ENCODE measurements at regions not wholly inside any gene's neighbourhood (a gene's known extent, or its start where the extent isn't known, plus 50 kb on each side); places are given as distances from the start of the nearest gene placed in this dataset.
"Not testable (repeated sequence)": the region's sequence is repeated elsewhere in the genome, so short reads cannot be mapped to it uniquely, and the experiment has no call there.

DNA sequence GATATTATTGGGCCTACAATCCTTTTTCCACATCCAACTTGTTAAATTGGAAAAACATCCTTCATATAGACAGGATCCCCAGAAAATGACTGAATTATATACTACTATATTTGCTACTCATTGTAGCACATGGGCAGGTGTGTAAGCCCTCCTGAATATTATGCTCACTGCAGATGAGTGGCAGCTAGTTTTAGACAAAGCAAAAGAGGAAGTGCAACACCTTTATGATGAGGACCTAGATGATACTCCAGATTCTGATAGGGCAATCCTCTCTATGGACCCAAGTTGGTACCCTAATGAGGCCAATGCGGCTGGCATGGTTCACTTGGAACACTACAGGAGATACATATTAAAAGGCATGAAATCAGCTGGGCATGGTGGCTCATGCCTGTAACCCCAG lies 119.1 kb upstream of the PLCL2 start:
- no peak for DNase-seq
- H3K4me3 Mint-ChIP-seq: no peak overlapping the region
- H3K36me3 Mint-ChIP-seq (ENCODE audit: low read depth): no peaks in the 10 kb centered on the region
- no peaks in the 10 kb centered on the region for H3K4me1 Mint-ChIP-seq
- no peaks in the 10 kb centered on the region for H3K27me3 Mint-ChIP-seq
- ChIA-PET POLR2A (interaction anchor here (0.6 kb wide), 1 partner anchor 159 kb away, joined by 3 read pairs; no protein-coding TSS in a partner anchor), CTCF (no interaction called here)
- H3K27ac Mint-ChIP-seq: no peak overlapping the region
- H3K9me3 Mint-ChIP-seq: peaks cover 2% of the 10 kb centered on the region

DNA sequence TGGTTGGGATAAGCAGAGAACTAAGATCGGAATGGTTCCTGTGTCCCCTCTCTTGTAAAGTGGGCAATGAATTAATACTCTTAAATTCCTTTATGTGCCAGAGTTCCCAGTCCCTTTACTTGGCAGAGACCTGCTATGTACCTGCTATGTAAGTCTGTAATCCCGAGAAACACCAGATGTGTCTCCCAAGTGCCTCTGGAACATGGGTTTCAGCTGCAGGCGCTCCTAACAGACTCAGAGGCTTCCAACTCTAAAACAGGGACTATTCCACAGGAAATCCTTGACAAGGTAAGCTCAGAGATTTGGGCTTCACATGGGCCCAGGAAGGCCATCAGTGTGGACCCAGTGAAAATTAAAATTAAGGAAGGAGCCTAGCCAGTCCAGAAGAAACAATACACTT lies 117.7 kb upstream of the PLCL2 start:
- no peak for DNase-seq
- no peaks in the 10 kb centered on the region for H3K27me3 Mint-ChIP-seq
- no peaks in the 10 kb centered on the region for H3K9me3 Mint-ChIP-seq
- no peaks in the 10 kb centered on the region for H3K4me1 Mint-ChIP-seq
- POLR2A ChIA-PET: no interaction called here
- H3K4me3 Mint-ChIP-seq: no peak overlapping the region
- H3K36me3 Mint-ChIP-seq (ENCODE audit: low read depth): no peaks in the 10 kb centered on the region
- CTCF ChIA-PET: interaction anchor here (0.6 kb wide), 1 partner anchor 448 kb away, joined by 3 read pairs; no protein-coding TSS in a partner anchor
- H3K27ac Mint-ChIP-seq: no peak overlapping the region

DNA sequence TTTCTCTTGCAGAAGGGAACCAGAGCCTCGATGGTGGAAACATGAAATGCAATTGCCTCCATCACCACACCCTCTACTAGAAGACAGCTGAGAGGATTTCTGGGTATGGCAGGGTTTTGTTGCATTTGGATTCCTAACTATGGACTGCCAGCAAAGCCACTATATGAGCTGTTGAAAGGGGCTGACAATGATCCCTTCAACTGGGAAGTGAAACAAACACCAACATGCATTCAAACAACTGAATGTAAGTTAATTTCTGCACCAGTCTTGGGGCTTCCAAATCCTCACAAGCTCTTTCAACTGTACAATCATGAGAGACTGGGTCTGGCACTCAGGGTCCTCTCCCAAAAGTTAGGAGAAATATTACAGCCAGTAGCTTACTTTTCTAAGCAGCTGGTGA lies 116.7 kb upstream of the PLCL2 start:
- CTCF ChIA-PET: no interaction called here
- POLR2A ChIA-PET: no interaction called here
- H3K36me3 Mint-ChIP-seq (ENCODE audit: low read depth): no peaks in the 10 kb centered on the region
- H3K27me3 Mint-ChIP-seq: no peaks in the 10 kb centered on the region
- no peak for DNase-seq
- peaks cover 3% of the 10 kb centered on the region for H3K4me1 Mint-ChIP-seq
- H3K4me3 Mint-ChIP-seq: no peak overlapping the region
- H3K9me3 Mint-ChIP-seq: no peaks in the 10 kb centered on the region
- no peak overlapping the region for H3K27ac Mint-ChIP-seq

DNA sequence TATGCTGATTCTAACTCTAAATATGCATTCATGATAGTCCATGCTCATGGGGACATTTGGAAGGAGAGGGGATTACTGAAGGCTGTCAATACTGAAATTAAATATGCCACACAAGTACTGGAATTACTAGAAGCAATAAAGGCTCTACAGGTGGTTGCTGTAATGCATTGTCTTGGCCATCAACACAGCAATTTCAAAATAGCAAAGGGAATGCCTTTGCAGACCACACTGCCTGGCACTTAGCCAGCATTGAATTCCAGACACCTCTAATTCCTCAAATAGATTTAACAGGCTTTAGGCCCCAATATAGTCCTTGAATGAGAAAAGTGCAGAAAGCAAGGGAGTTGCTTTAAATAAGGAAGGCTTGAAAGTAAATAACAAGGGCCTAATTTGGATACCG lies 115.8 kb upstream of the PLCL2 start:
- peaks cover 5% of the 10 kb centered on the region for H3K4me1 Mint-ChIP-seq
- H3K4me3 Mint-ChIP-seq: no peak overlapping the region
- no peak overlapping the region for H3K27ac Mint-ChIP-seq
- no peaks in the 10 kb centered on the region for H3K27me3 Mint-ChIP-seq
- CTCF ChIA-PET: no interaction called here
- POLR2A ChIA-PET: no interaction called here
- no peaks in the 10 kb centered on the region for H3K36me3 Mint-ChIP-seq (ENCODE audit: low read depth)
- H3K9me3 Mint-ChIP-seq: no peaks in the 10 kb centered on the region
- no peak for DNase-seq

- Mint-ChIP-seq H3K27ac (no peak overlapping the region), H3K4me1 (peaks cover 7% of the 10 kb centered on the region), H3K9me3 (no peaks in the 10 kb centered on the region), H3K4me3 (no peak overlapping the region), H3K36me3 (ENCODE audit: low read depth) (no peaks in the 10 kb centered on the region), H3K27me3 (no peaks in the 10 kb centered on the region)
- ChIA-PET POLR2A (no interaction called here), CTCF (no interaction called here)
- no peak for DNase-seq
These were observed 115.2 kb upstream of the PLCL2 start for GRCh38 chr3:16769525-16769924.

- peaks cover 2% of the 10 kb centered on the region for H3K27me3 Mint-ChIP-seq
- CTCF ChIA-PET: no interaction called here
- H3K27ac Mint-ChIP-seq: no peak overlapping the region
- no peaks in the 10 kb centered on the region for H3K36me3 Mint-ChIP-seq (ENCODE audit: low read depth)
- H3K4me3 Mint-ChIP-seq: no peak overlapping the region
- H3K4me1 Mint-ChIP-seq: peaks cover 10% of the 10 kb centered on the region
- no peak for DNase-seq
- POLR2A ChIA-PET: no interaction called here
- H3K9me3 Mint-ChIP-seq: no peaks in the 10 kb centered on the region
These were observed 114.7 kb upstream of the PLCL2 start for GRCh38 chr3:16770021-16770420.

- peaks cover 6% of the 10 kb centered on the region for H3K27me3 Mint-ChIP-seq
- POLR2A ChIA-PET: no interaction called here
These were observed 114.0 kb upstream of the PLCL2 start for GRCh38 chr3:16770792-16771191.

DNA sequence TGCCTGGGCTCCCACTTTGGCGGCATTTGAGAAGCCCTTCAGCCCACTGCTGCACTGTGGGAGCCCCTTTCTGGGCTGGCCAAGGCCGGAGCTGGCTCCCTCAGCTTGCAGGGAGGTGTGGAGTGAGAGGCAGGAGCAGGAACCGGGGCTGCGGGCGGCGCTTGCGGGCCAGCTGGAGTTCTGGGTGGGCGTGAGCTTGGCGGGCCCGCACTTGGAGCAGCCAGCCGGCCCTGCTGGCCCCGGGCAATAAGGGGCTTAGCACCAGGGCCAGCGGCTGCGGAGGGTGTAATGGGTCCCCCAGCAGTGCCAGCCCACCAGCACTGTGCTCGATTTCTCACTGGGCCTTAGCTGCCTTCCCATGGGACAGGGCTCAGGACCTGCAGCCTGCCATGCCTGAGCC lies 111.2 kb upstream of the PLCL2 start:
- H3K4me1 Mint-ChIP-seq; CTCF ChIA-PET; H3K27me3 Mint-ChIP-seq; H3K9me3 Mint-ChIP-seq; H3K4me3 Mint-ChIP-seq; DNase-seq; POLR2A ChIA-PET; H3K27ac Mint-ChIP-seq; H3K36me3 Mint-ChIP-seq (ENCODE audit: low read depth): not testable (repeated sequence)

More at GRCh38 chr3:16770792-16771191, 114.0 kb upstream of the PLCL2 start:
- Mint-ChIP-seq H3K4me3 (no peak overlapping the region), H3K4me1 (peaks cover 10% of the 10 kb centered on the region), H3K27ac (no peak overlapping the region), H3K36me3 (ENCODE audit: low read depth) (no peaks in the 10 kb centered on the region), H3K9me3 (no peaks in the 10 kb centered on the region)
- CTCF ChIA-PET: no interaction called here
- DNase-seq: no peak

GRCh38 chr3:16774536-16774935 lies 110.2 kb upstream of the PLCL2 start:
- H3K36me3 Mint-ChIP-seq (ENCODE audit: low read depth); H3K27me3 Mint-ChIP-seq; DNase-seq; CTCF ChIA-PET; H3K4me3 Mint-ChIP-seq; POLR2A ChIA-PET; H3K27ac Mint-ChIP-seq; H3K4me1 Mint-ChIP-seq; H3K9me3 Mint-ChIP-seq: not testable (repeated sequence)

DNA sequence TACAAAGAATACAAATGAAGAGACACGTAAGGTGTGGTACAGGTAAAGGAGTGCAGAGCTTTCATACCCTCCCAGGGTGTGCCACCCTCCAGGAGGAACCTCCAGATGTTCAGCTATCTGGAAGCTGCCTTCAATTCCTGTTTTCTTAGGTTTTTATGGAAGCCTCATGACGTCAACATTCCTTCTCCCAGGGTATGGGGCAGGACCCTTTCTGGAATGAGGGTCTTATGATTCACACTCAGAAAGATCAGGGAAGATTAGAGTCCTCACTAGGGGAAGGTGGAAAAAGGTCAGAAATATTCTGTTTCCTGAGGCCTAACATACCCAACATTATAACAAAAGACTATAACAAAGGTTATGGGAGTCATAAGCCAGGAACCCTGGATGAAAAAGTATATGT lies 99.8 kb upstream of the PLCL2 start:
- POLR2A ChIA-PET: no interaction called here
- Mint-ChIP-seq H3K4me1 (no peaks in the 10 kb centered on the region), H3K4me3 (no peak overlapping the region), H3K9me3 (peaks cover 9% of the 10 kb centered on the region), H3K27ac (no peak overlapping the region), H3K27me3 (peaks cover 2% of the 10 kb centered on the region), H3K36me3 (ENCODE audit: low read depth) (no peaks in the 10 kb centered on the region)
- no peak for DNase-seq
- CTCF ChIA-PET: no interaction called here

- Mint-ChIP-seq H3K4me3 (no peak overlapping the region), H3K36me3 (ENCODE audit: low read depth) (no peaks in the 10 kb centered on the region), H3K4me1 (no peaks in the 10 kb centered on the region), H3K27me3 (no peaks in the 10 kb centered on the region), H3K27ac (no peak overlapping the region), H3K9me3 (peaks cover 6% of the 10 kb centered on the region)
- CTCF ChIA-PET: no interaction called here
- POLR2A ChIA-PET: no interaction called here
- DNase-seq: no peak
These were observed 99.3 kb upstream of the PLCL2 start for GRCh38 chr3:16785465-16785864.

DNA sequence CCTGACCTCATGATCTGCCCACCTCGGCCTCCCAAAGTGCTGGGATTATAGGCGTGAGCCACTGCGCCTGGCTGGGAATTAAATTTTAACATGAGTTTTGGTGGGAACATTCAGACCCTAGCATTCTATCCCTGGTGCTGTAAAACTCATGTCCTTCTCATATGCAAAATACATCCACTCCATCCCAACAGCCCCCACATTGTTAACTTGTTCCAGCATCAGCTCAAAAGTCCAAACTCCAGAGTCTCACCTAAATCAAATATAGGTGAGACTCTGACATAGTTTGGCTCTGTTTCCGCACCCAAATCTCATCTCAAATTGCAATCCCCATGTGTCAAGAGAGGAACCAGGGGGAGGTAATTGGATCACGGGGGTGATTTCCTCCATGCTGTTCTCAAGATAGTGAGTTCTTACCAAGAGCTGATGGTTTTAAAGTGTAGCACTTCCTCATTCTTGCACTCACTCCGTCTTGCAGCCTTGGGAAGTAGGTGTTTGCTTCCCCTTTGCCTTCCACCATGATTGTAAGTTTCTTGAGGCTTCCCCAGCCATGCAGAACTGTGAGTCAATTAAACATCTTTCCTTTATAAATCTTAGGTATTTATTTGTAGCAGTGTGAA lies 96.2 kb upstream of the PLCL2 start:
- Mint-ChIP-seq H3K36me3 (ENCODE audit: low read depth) (no peaks in the 10 kb centered on the region), H3K9me3 (peaks cover 6% of the 10 kb centered on the region), H3K4me1 (no peaks in the 10 kb centered on the region), H3K27me3 (peaks cover 8% of the 10 kb centered on the region), H3K27ac (no peak overlapping the region), H3K4me3 (no peak overlapping the region)
- CTCF ChIA-PET: interaction anchor here (0.8 kb wide), 2 partner anchors 17 to 61 kb away, joined by 3 read pairs; no protein-coding TSS in a partner anchor
- DNase-seq: no peak
- POLR2A ChIA-PET: interaction anchor here (0.6 kb wide), 1 partner anchor 98 kb away, joined by 3 read pairs; no protein-coding TSS in a partner anchor

GRCh38 chr3:16789344-16790120 lies 95.2 kb upstream of the PLCL2 start:
- no peaks in the 10 kb centered on the region for H3K36me3 Mint-ChIP-seq (ENCODE audit: low read depth)
- no peak overlapping the region for H3K27ac Mint-ChIP-seq
- ChIA-PET POLR2A (interaction anchor here (0.6 kb wide), 1 partner anchor 97 kb away, joined by 3 read pairs; no protein-coding TSS in a partner anchor), CTCF (interaction anchor here (0.8 kb wide), 2 partner anchors 16 to 60 kb away, joined by 3 read pairs; no protein-coding TSS in a partner anchor)
- H3K27me3 Mint-ChIP-seq: peaks cover 8% of the 10 kb centered on the region
- DNase-seq: no peak
- peaks cover 6% of the 10 kb centered on the region for H3K9me3 Mint-ChIP-seq
- no peaks in the 10 kb centered on the region for H3K4me1 Mint-ChIP-seq
- no peak overlapping the region for H3K4me3 Mint-ChIP-seq
